ENCODE measurements at regions not wholly inside any gene's neighbourhood (a gene's known extent, or its start where the extent isn't known, plus 50 kb on each side); places are given as distances from the start of the nearest gene placed in this dataset.

- Histone ChIP-seq H3K4me1 (no peaks in the 10 kb centered on the region), H3K27ac (no peak overlapping the region), H3K27me3 (no peaks in the 10 kb centered on the region), H3K4me3 (no peak overlapping the region), H3K9me3 (no peaks in the 10 kb centered on the region), H3K36me3 (no peaks in the 10 kb centered on the region)
- TF ChIP-seq POLR2AphosphoS5 (IDR thresholded peaks at IDR 0.05; ENCODE audit: insufficient read depth in 1 of 2, low read depth in 1 of 2): no peak
- TF ChIP-seq POLR2A (IDR thresholded peaks at IDR 0.05): no peak
- intact Hi-C loops (cut with DNase I): no loop called here
- DNase-seq (ENCODE audit: extremely low spot score in 2 of 2): no peak
Measured at GRCh38 chr10:129259128-129259815, 207.8 kb upstream of the MGMT start.

DNA sequence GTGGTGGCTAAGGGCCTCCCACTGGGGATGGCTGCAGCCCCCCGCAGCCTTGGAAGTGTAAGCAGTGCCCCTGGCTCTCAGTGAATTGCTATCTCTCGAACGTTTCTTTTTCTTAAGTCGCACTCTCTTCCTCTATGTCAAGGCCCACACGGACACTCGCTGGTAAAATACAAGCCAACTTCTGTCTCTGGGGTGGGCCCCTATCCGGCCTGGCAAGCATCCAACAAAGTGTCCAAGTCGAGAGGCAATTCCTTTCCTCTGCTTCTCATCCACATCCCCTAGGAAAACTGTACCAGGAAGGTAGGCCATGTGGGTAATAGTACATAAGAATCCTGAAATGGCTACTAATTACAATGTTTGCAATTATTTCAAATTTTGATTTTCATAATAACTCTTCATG, 194.9 kb upstream of the MGMT start:
- intact Hi-C loops (cut with DNase I): no loop called here
- TF ChIP-seq CTCF (IDR thresholded peaks at IDR 0.05) (no peak), POLR2AphosphoS5 (IDR thresholded peaks at IDR 0.05; ENCODE audit: insufficient read depth in 1 of 2, low read depth in 1 of 2) (no peak), POLR2A (IDR thresholded peaks at IDR 0.05) (no peak)

DNA sequence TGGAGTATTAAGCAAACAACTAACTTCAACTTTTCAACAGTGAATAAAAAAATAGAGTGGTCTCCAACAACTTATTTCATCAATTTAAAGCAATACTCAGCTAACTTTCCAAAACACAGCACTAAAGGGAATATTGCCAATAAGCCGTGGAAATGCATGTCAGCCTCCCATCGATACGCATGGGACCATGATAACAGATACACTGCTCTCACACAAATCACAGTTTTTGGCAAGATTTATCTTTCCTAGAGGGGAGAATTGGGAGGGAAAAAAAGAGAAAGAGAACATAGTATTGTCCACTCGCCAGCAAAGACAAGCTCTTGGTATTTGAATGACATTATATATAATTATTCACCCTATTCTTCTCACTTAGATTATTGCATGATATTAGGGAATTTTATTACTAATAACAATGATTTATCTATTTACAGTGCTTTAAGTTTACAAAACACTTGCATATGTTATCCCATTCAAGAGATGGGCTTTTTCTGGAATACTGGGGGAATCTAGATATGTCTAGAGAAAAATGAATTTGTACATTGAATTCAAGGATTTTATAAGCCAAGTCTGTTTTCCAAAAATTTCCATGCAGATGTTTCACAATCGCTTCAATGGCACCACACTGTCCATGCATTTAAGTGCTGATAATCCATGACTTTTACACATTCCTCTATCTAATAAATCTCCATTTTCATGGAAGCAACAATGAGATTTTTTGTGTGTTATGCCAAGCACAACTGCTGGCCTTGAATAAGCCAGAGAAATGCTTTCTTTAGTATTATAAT, 194.0 kb upstream of the MGMT start:
- no peaks in the 10 kb centered on the region for H3K4me1 ChIP-seq
- TF ChIP-seq CTCF (IDR thresholded peaks at IDR 0.05) (no peak), POLR2AphosphoS5 (IDR thresholded peaks at IDR 0.05; ENCODE audit: insufficient read depth in 1 of 2, low read depth in 1 of 2) (no peak), POLR2A (IDR thresholded peaks at IDR 0.05) (no peak)

More for the DNA sequence above, 194.9 kb upstream of the MGMT start:
- Histone ChIP-seq H3K9me3 (no peaks in the 10 kb centered on the region), H3K27me3 (no peaks in the 10 kb centered on the region), H3K36me3 (no peaks in the 10 kb centered on the region), H3K27ac (no peak overlapping the region), H3K4me3 (no peak overlapping the region), H3K4me1 (no peaks in the 10 kb centered on the region)
- DNase-seq (ENCODE audit: extremely low spot score in 2 of 2): no peak

DNA sequence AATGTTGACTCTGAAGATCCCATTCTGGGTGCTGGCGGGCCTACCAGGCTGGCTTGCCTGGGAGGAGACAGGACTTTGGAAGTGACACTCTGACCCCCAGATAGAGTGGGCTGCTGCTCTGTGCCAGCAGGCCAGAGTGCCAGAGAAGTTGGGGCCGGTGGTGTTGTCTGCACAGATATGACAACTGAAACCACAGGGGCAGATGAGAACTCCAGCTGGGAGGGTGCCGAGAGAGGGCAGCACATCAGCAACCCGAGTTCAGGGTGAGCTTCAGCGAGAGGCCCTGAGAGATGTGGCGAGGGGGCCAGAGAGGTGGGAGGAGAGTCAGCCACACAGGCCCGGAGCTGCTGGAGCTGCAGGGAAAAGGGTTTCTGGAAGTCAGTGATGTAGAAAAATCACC, 193.2 kb upstream of the MGMT start:
- intact Hi-C loops (cut with DNase I): no loop called here

More for the DNA sequence above, 194.0 kb upstream of the MGMT start:
- intact Hi-C loops (cut with DNase I): no loop called here
- Histone ChIP-seq H3K4me3 (no peak overlapping the region), H3K27me3 (no peaks in the 10 kb centered on the region), H3K9me3 (no peaks in the 10 kb centered on the region), H3K27ac (no peak overlapping the region), H3K36me3 (no peaks in the 10 kb centered on the region)
- no peak for DNase-seq (ENCODE audit: extremely low spot score in 2 of 2)

More for the DNA sequence above, 193.2 kb upstream of the MGMT start:
- Histone ChIP-seq H3K4me3 (no peak overlapping the region), H3K36me3 (no peaks in the 10 kb centered on the region), H3K27ac (no peak overlapping the region), H3K9me3 (no peaks in the 10 kb centered on the region), H3K27me3 (no peaks in the 10 kb centered on the region), H3K4me1 (no peaks in the 10 kb centered on the region)
- no peak for DNase-seq (ENCODE audit: extremely low spot score in 2 of 2)
- TF ChIP-seq POLR2AphosphoS5 (IDR thresholded peaks at IDR 0.05; ENCODE audit: insufficient read depth in 1 of 2, low read depth in 1 of 2) (no peak), CTCF (IDR thresholded peaks at IDR 0.05) (no peak), POLR2A (IDR thresholded peaks at IDR 0.05) (no peak)
